ENCODE measurements at regions not wholly inside any gene's neighbourhood (a gene's known extent, or its start where the extent isn't known, plus 50 kb on each side); places are given as distances from the start of the nearest gene placed in this dataset.

GRCh38 chr1:195568389-195568788 lies 1039.9 kb downstream of the KCNT2 start:
- no peak for DNase-seq (ENCODE audit: low read depth in 2 of 2)

- no peak for DNase-seq (ENCODE audit: low read depth in 2 of 2)
These were observed 1046.2 kb downstream of the KCNT2 start for GRCh38 chr1:195562074-195562473.

- DNase-seq (ENCODE audit: low read depth in 2 of 2) = no peak
These were observed 1058.0 kb downstream of the KCNT2 start for GRCh38 chr1:195550071-195550862.

GRCh38 chr1:195530961-195531360 lies 1077.3 kb downstream of the KCNT2 start:
- no peak for DNase-seq (ENCODE audit: low read depth in 2 of 2)

- DNase-seq (ENCODE audit: low read depth in 2 of 2) = no peak
These were observed 1078.4 kb downstream of the KCNT2 start for GRCh38 chr1:195529881-195530280.

GRCh38 chr1:195520757-195521156 lies 1087.5 kb downstream of the KCNT2 start:
- no peak for DNase-seq (ENCODE audit: low read depth in 2 of 2)

GRCh38 chr1:195516036-195516435 lies 1092.2 kb downstream of the KCNT2 start:
- no peak for DNase-seq (ENCODE audit: low read depth in 2 of 2)

- no peak for DNase-seq (ENCODE audit: low read depth in 2 of 2)
These were observed 1096.7 kb downstream of the KCNT2 start for GRCh38 chr1:195511501-195511900.

GRCh38 chr1:195501118-195501517 lies 1107.1 kb downstream of the KCNT2 start:
- DNase-seq (ENCODE audit: low read depth in 2 of 2) = no peak

- no peak for DNase-seq (ENCODE audit: low read depth in 2 of 2)
These were observed 1112.3 kb downstream of the KCNT2 start for GRCh38 chr1:195495720-195496635.

GRCh38 chr1:195482137-195482536 lies 1126.1 kb downstream of the KCNT2 start:
- no peak for DNase-seq (ENCODE audit: low read depth in 2 of 2)

GRCh38 chr1:195481293-195481692 lies 1126.9 kb downstream of the KCNT2 start:
- no peak for DNase-seq (ENCODE audit: low read depth in 2 of 2)

GRCh38 chr1:195475568-195475967 lies 1132.7 kb downstream of the KCNT2 start:
- DNase-seq (ENCODE audit: low read depth in 2 of 2) = no peak

- DNase-seq (ENCODE audit: low read depth in 2 of 2) = no peak
These were observed 1135.9 kb downstream of the KCNT2 start for GRCh38 chr1:195472291-195472690.

- no peak for DNase-seq (ENCODE audit: low read depth in 2 of 2)
These were observed 1141.6 kb downstream of the KCNT2 start for GRCh38 chr1:195466639-195467038.

- DNase-seq (ENCODE audit: low read depth in 2 of 2) = no peak
These were observed 1145.6 kb downstream of the KCNT2 start for GRCh38 chr1:195462646-195463045.

GRCh38 chr1:195462152-195462551 lies 1146.1 kb downstream of the KCNT2 start:
- DNase-seq (ENCODE audit: low read depth in 2 of 2) = no peak

- no peak for DNase-seq (ENCODE audit: low read depth in 2 of 2)
These were observed 1149.9 kb downstream of the KCNT2 start for GRCh38 chr1:195458365-195458764.

GRCh38 chr1:195450794-195451193 lies 1157.4 kb downstream of the KCNT2 start:
- no peak for DNase-seq (ENCODE audit: low read depth in 2 of 2)

GRCh38 chr1:195439661-195440060 lies 1168.6 kb downstream of the KCNT2 start:
- DNase-seq (ENCODE audit: low read depth in 2 of 2) = no peak

- no peak for DNase-seq (ENCODE audit: low read depth in 2 of 2)
These were observed 1173.6 kb downstream of the KCNT2 start for GRCh38 chr1:195434566-195435203.

- no peak for DNase-seq (ENCODE audit: low read depth in 2 of 2)
These were observed 1177.4 kb downstream of the KCNT2 start for GRCh38 chr1:195430826-195431225.
